Neutrophil (primary cell): ENCODE measurements at regions not wholly inside any gene's neighbourhood (a gene's known extent, or its start where the extent isn't known, plus 50 kb on each side); places are given as distances from the start of the nearest gene placed in this dataset.

ENCODE experiments used
- H3K27ac ChIP-seq: fragments of 200-600 bp; sonication (generic); 2 replicates; pipeline ENCODE4 v1.5.1; 2016; ENCODE audit warnings: mild to moderate bottlenecking, moderate library complexity
- H3K27me3 ChIP-seq: fragments of 200-600 bp; sonication (generic); 2 replicates; pipeline ENCODE4 v1.6.0; 2016; ENCODE audit warnings: mild to moderate bottlenecking
- H3K36me3 ChIP-seq: fragments of 200-600 bp; sonication (generic); 2 replicates; pipeline ENCODE4 v1.5.1; 2017
- H3K4me1 ChIP-seq, 2 experiments: fragments of 200-600 bp in 1 of 2; sonication (generic) in 1 of 2; 1 replicate in 1 of 2; 2 replicates in 1 of 2; pipeline versions ENCODE4 v1.5.1 to v1.6.1; 2013 to 2016; ENCODE audit warnings: low read depth in 1 of 2, low read length in 1 of 2, mild to moderate bottlenecking in 1 of 2, moderate library complexity in 1 of 2; ENCODE audit not compliant: control insufficient read depth in 1 of 2, insufficient read depth in 1 of 2
- H3K4me3 ChIP-seq, 2 experiments: fragments of 200-600 bp in 1 of 2; sonication (generic) in 1 of 2; 1 replicate in 1 of 2; 2 replicates in 1 of 2; pipeline ENCODE4 v1.5.1; 2013 to 2016; ENCODE audit warnings: low read depth in 1 of 2, low read length in 1 of 2, mild to moderate bottlenecking in 1 of 2, moderate library complexity in 1 of 2
- H3K9me3 ChIP-seq: fragments of 200-600 bp; sonication (generic); 2 replicates; pipeline ENCODE4 v1.5.1; 2016
- TF ChIP-seq, protein P1 (sequence below): fragments of 200-600 bp; sonication (generic); IDR thresholded peaks from 2 replicates; pipeline ENCODE4 v1.5.1; 2016; ENCODE audit warnings: antibody characterized with exemption

DNA sequence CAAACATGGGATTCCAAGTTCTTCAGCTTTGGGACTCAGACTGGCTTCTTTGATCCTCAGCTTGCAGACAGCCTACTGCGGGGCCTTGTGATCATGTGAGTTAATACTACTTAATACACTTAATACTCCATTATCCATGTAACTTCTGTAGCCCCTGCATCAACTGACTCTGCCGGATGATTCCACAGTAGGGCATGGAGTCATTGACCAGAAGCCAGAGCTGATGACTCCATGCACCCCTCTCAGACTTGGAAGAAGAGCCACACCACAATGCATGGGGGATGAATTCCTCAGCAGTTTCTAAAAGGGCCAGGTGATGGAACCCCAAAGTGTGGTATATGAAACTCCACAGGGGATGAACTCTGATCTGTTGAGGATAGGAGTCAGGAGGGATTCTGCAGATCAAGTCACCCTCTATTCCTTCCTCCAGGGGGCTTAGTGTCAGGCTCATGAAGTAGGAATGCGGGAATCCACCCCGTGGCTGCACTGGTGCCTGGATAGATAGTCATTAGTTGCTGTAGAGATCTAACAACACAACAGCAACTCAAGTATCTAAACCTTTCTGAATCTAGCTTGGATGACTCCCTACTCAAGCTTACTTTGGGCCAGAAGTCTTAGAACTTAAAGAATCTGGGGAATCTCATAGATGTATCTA, 70.2 kb downstream of the GPR6 start:
- Histone ChIP-seq H3K9me3 (no peaks in the 10 kb centered on the region), H3K27me3 (no peaks in the 10 kb centered on the region), H3K27ac (no peak overlapping the region), H3K4me3 (no peak overlapping the region), H3K36me3 (no peaks in the 10 kb centered on the region), H3K4me1 (peaks cover 18 to 26% of the 10 kb centered on the region in 2 experiments)
- TF ChIP-seq, protein P1, sequence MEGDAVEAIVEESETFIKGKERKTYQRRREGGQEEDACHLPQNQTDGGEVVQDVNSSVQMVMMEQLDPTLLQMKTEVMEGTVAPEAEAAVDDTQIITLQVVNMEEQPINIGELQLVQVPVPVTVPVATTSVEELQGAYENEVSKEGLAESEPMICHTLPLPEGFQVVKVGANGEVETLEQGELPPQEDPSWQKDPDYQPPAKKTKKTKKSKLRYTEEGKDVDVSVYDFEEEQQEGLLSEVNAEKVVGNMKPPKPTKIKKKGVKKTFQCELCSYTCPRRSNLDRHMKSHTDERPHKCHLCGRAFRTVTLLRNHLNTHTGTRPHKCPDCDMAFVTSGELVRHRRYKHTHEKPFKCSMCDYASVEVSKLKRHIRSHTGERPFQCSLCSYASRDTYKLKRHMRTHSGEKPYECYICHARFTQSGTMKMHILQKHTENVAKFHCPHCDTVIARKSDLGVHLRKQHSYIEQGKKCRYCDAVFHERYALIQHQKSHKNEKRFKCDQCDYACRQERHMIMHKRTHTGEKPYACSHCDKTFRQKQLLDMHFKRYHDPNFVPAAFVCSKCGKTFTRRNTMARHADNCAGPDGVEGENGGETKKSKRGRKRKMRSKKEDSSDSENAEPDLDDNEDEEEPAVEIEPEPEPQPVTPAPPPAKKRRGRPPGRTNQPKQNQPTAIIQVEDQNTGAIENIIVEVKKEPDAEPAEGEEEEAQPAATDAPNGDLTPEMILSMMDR, result no peak

DNA sequence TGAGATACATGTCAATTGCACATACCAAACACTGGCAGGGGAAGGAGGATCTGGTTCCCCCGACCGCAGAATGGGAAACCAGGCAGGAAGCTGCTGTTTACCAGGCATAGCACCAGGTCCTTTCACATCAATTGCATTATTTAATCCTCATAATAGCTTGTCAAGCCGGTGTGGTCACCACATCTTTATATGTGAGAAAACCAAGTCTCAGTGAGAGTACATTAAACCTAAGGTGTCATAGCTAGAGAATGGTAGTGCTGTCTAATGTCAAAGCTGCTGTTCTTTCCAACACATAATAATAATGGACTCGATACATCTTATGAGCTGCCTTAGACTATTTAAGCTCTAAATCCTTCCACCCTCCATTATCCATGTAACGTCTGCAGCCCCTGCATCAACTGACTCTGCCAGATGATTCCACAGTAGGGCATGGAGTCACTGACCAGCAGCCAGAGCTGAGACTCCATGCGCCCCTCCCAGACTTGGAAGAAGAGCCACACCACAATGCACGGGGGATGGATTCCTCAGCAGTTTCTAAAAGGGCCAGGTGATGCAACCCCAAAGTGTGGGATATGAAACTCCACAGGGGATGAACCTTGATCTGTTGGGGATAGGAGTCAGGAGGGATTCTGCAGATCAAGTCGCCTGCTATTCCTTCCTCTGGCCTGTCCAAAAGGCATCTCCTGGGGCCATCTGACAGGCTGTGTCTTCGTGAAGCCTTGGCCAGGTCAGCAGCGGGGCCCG, 71.8 kb downstream of the GPR6 start:
- no peak overlapping the region for H3K4me3 ChIP-seq
- H3K36me3 ChIP-seq, result no peaks in the 10 kb centered on the region
- H3K27me3 ChIP-seq, result no peaks in the 10 kb centered on the region
- peaks cover 9 to 15% of the 10 kb centered on the region in 2 experiments for H3K4me1 ChIP-seq
- H3K9me3 ChIP-seq, result no peaks in the 10 kb centered on the region
- TF ChIP-seq, protein P1, result no peak
- H3K27ac ChIP-seq, result no peak overlapping the region
